Neural progenitor cell (in vitro differentiated cells): ENCODE measurements at regions not wholly inside any gene's neighbourhood (a gene's known extent, or its start where the extent isn't known, plus 50 kb on each side); places are given as distances from the start of the nearest gene placed in this dataset.

ENCODE experiments used
- DNase-seq: peaks from one replicate; pipeline ENCODE4 v3.0.0-alpha.2; 2016; ENCODE audit warnings: low spot score
- H2AFZ ChIP-seq: fragments of 200-600 bp; sonication (generic); replicated peaks from 2 replicates; pipeline ENCODE4 v1.6.1; 2016; ENCODE audit warnings: antibody characterized with exemption
- H3F3A ChIP-seq: fragments of 200-600 bp; sonication (generic); 2 replicates; pipeline ENCODE4 v1.6.1; 2016; ENCODE audit warnings: antibody characterized with exemption, low read depth
- H3K27ac ChIP-seq: fragments of 200-600 bp; sonication (generic); 2 replicates; pipeline ENCODE4 v1.5.1; 2016; ENCODE audit warnings: mild to moderate bottlenecking
- H3K27me3 ChIP-seq: fragments of 200-600 bp; sonication (generic); 2 replicates; pipeline ENCODE4 v1.6.1; 2016; ENCODE audit warnings: mild to moderate bottlenecking, moderate library complexity
- H3K36me3 ChIP-seq: fragments of 200-600 bp; sonication (generic); 2 replicates; pipeline ENCODE4 v1.5.1; 2016
- H3K4me1 ChIP-seq: fragments of 200-600 bp; sonication (generic); 2 replicates; pipeline ENCODE4 v1.6.1; 2016; ENCODE audit warnings: mixed run types
- H3K4me2 ChIP-seq: fragments of 200-600 bp; sonication (generic); 2 replicates; pipeline ENCODE4 v1.6.1; 2016
- H3K4me3 ChIP-seq: fragments of 200-600 bp; sonication (generic); 2 replicates; pipeline ENCODE4 v1.5.1; 2016
- H3K79me2 ChIP-seq: fragments of 200-600 bp; sonication (generic); 2 replicates; pipeline ENCODE4 v1.6.1; 2016; ENCODE audit warnings: low read depth
- H3K9ac ChIP-seq: fragments of 200-600 bp; sonication (generic); 2 replicates; pipeline ENCODE4 v1.6.1; 2016
- H3K9me3 ChIP-seq: fragments of 200-600 bp; sonication (generic); 2 replicates; pipeline ENCODE4 v1.5.1; 2016; ENCODE audit warnings: low read depth
- H4K20me1 ChIP-seq: fragments of 200-600 bp; sonication (generic); 2 replicates; pipeline ENCODE4 v1.6.1; 2016; ENCODE audit warnings: low read depth
- H3K27ac Mint-ChIP-seq: 3 replicates; pipeline ENCODE4 v1.8.0; 2021; ENCODE audit warnings: mixed read lengths
- H3K27me3 Mint-ChIP-seq: 2 replicates; pipeline ENCODE4 v1.8.0; 2022; ENCODE audit warnings: low read depth, mild to moderate bottlenecking, inconsistent platforms, moderate library complexity, mixed read lengths; ENCODE audit not compliant: insufficient read depth
- H3K36me3 Mint-ChIP-seq: 3 replicates; pipeline ENCODE4 v1.8.0; 2021; ENCODE audit warnings: mixed read lengths
- H3K4me1 Mint-ChIP-seq: 3 replicates; pipeline ENCODE4 v1.8.0; 2021; ENCODE audit warnings: mixed read lengths
- H3K4me3 Mint-ChIP-seq: 3 replicates; pipeline ENCODE4 v1.8.0; 2021; ENCODE audit warnings: mild to moderate bottlenecking, moderate library complexity, mixed read lengths
- H3K9me3 Mint-ChIP-seq: 3 replicates; pipeline ENCODE4 v1.8.0; 2020; ENCODE audit warnings: mixed read lengths
- CTCF ChIP-seq: fragments of 200-600 bp; sonication (generic); IDR thresholded peaks from 2 replicates; pipeline ENCODE4 v1.5.1; 2017; ENCODE audit warnings: antibody characterized with exemption, mild to moderate bottlenecking
- EZH2 ChIP-seq: fragments of 200-600 bp; sonication (generic); IDR thresholded peaks from 2 replicates; pipeline ENCODE4 v1.6.1; 2017; ENCODE audit warnings: antibody characterized with exemption, mild to moderate bottlenecking, moderate library complexity
- EZH2phosphoT487 ChIP-seq: fragments of 200-600 bp; sonication (generic); IDR thresholded peaks from 2 replicates; pipeline ENCODE4 v1.6.1; 2017; ENCODE audit warnings: antibody characterized with exemption

GRCh38 chr4:111701102-111701501 is 444.2 kb upstream of the FAM241A start:
- no peak overlapping the region for H3K9ac ChIP-seq
- H3K4me1 Mint-ChIP-seq: peaks cover 3% of the 10 kb centered on the region
- no peaks in the 10 kb centered on the region for H3K27me3 Mint-ChIP-seq
- no peak overlapping the region for H3K4me2 ChIP-seq
- H3K4me3 ChIP-seq: no peak overlapping the region
- no peak overlapping the region for H3K27ac Mint-ChIP-seq
- H3K79me2 ChIP-seq: no peaks in the 10 kb centered on the region
- H3K4me3 Mint-ChIP-seq: no peak overlapping the region
- H3K9me3 Mint-ChIP-seq: no peaks in the 10 kb centered on the region
- no peak overlapping the region for H3K27ac ChIP-seq
- DNase-seq: no peak
- no peak overlapping the region for H2AFZ ChIP-seq
- H3K4me1 ChIP-seq: no peaks in the 10 kb centered on the region
- no peaks in the 10 kb centered on the region for H3K36me3 Mint-ChIP-seq
- H3K9me3 ChIP-seq: no peaks in the 10 kb centered on the region
- H3K36me3 ChIP-seq: no peaks in the 10 kb centered on the region
- H4K20me1 ChIP-seq: no peaks in the 10 kb centered on the region
- H3K27me3 ChIP-seq: no peaks in the 10 kb centered on the region
- no peaks in the 10 kb centered on the region for H3F3A ChIP-seq
- no peak for TF ChIP-seq EZH2
- no peak for TF ChIP-seq EZH2phosphoT487
- TF ChIP-seq CTCF: no peak

GRCh38 chr4:111707491-111707890 is 437.8 kb upstream of the FAM241A start:
- H3K36me3 Mint-ChIP-seq: no peaks in the 10 kb centered on the region
- H3K27me3 Mint-ChIP-seq: no peaks in the 10 kb centered on the region
- Histone ChIP-seq H3K9me3 (no peaks in the 10 kb centered on the region), H3K4me1 (no peaks in the 10 kb centered on the region), H3K27me3 (no peaks in the 10 kb centered on the region), H4K20me1 (no peaks in the 10 kb centered on the region), H2AFZ (no peak overlapping the region), H3K36me3 (no peaks in the 10 kb centered on the region), H3F3A (no peaks in the 10 kb centered on the region), H3K4me3 (no peak overlapping the region), H3K9ac (no peak overlapping the region), H3K27ac (no peak overlapping the region), H3K4me2 (no peak overlapping the region), H3K79me2 (no peaks in the 10 kb centered on the region)
- H3K4me3 Mint-ChIP-seq: no peak overlapping the region
- no peak for DNase-seq
- no peak overlapping the region for H3K27ac Mint-ChIP-seq
- H3K9me3 Mint-ChIP-seq: no peaks in the 10 kb centered on the region
- TF ChIP-seq CTCF (no peak), EZH2phosphoT487 (no peak), EZH2 (no peak)
- peaks cover 4% of the 10 kb centered on the region for H3K4me1 Mint-ChIP-seq

- TF ChIP-seq EZH2phosphoT487: no peak
- TF ChIP-seq CTCF: no peak
- TF ChIP-seq EZH2: no peak
- no peaks in the 10 kb centered on the region for H4K20me1 ChIP-seq
- no peak overlapping the region for H3K27ac ChIP-seq
- H3K9me3 ChIP-seq: no peaks in the 10 kb centered on the region
- H3F3A ChIP-seq: no peaks in the 10 kb centered on the region
- no peaks in the 10 kb centered on the region for H3K4me1 ChIP-seq
- Mint-ChIP-seq H3K36me3 (no peaks in the 10 kb centered on the region), H3K4me3 (no peak overlapping the region), H3K9me3 (no peaks in the 10 kb centered on the region), H3K27me3 (no peaks in the 10 kb centered on the region), H3K4me1 (peaks cover 4% of the 10 kb centered on the region), H3K27ac (no peak overlapping the region)
- no peak overlapping the region for H3K4me2 ChIP-seq
- H3K27me3 ChIP-seq: no peaks in the 10 kb centered on the region
- H3K9ac ChIP-seq: no peak overlapping the region
- no peaks in the 10 kb centered on the region for H3K79me2 ChIP-seq
- DNase-seq: no peak
- no peaks in the 10 kb centered on the region for H3K36me3 ChIP-seq
- H3K4me3 ChIP-seq: no peak overlapping the region
- H2AFZ ChIP-seq: no peak overlapping the region
These were observed 433.1 kb upstream of the FAM241A start for GRCh38 chr4:111712093-111712677.
